H1 (cell line): ENCODE measurements at regions not wholly inside any gene's neighbourhood (a gene's known extent, or its start where the extent isn't known, plus 50 kb on each side); places are given as distances from the start of the nearest gene placed in this dataset.

Experiments
- CTCF ChIA-PET: fragments of 300-600 bp; sonication (Branson Sonifier 250); formaldehyde crosslinking; loops from one replicate; lab custom pipeline; 2021; ENCODE audit not compliant: partially characterized antibody; lab: Charles Lee
- POLR2A ChIA-PET: fragments of 300-600 bp; sonication (Branson Sonifier 250); formaldehyde crosslinking; loops from one replicate; lab custom pipeline; 2021; ENCODE audit warnings: inconsistent platforms; ENCODE audit not compliant: partially characterized antibody; lab: Charles Lee
- DNase-seq, 2 experiments: peaks; one replicate each; pipeline versions ENCODE4 v3.0.0 to v3.0.0-alpha.2; 2010 to 2022; ENCODE audit warnings: low spot score in 2 of 2, low read depth in 1 of 2, mixed read lengths in 1 of 2
- FAIRE-seq: peaks from 2 replicates; lab custom pipeline; 2011; peaks lifted over from hg19 to GRCh38; lab: Jason Lieb, UNC
- H2AFZ ChIP-seq: 2 replicates; pipeline ENCODE4 v1.8.1; 2012; ENCODE audit warnings: low read length, inconsistent platforms
- H2AK5ac ChIP-seq: 2 replicates; pipeline ENCODE4 v1.6.1; 2013; ENCODE audit warnings: low read depth, low read length
- H2BK120ac ChIP-seq: replicated peaks from 2 replicates; pipeline ENCODE3; 2013; ENCODE audit warnings: low read depth, low read length, inconsistent platforms
- H2BK12ac ChIP-seq: 2 replicates; pipeline ENCODE4 v1.6.1; 2013; ENCODE audit warnings: low read depth, low read length
- H2BK15ac ChIP-seq: 2 replicates; pipeline ENCODE4 v1.6.1; 2013; ENCODE audit warnings: low read length
- H2BK20ac ChIP-seq: 2 replicates; pipeline ENCODE4 v1.6.1; 2013; ENCODE audit warnings: low read length
- H2BK5ac ChIP-seq: 2 replicates; pipeline ENCODE4 v1.6.1; 2013; ENCODE audit warnings: low read depth, low read length
- H3K14ac ChIP-seq: 2 replicates; pipeline ENCODE4 v1.6.1; 2013; ENCODE audit warnings: inconsistent platforms; ENCODE audit not compliant: insufficient read length
- H3K18ac ChIP-seq: 2 replicates; pipeline ENCODE4 v1.6.1; 2013; ENCODE audit warnings: low read length; ENCODE audit errors: extremely low read depth
- H3K23ac ChIP-seq: 2 replicates; pipeline ENCODE4 v1.6.1; 2013; ENCODE audit warnings: inconsistent platforms; ENCODE audit not compliant: insufficient read length
- H3K23me2 ChIP-seq: 2 replicates; pipeline ENCODE4 v1.6.1; 2013; ENCODE audit warnings: low read depth, low read length
- H3K27ac ChIP-seq: 2 replicates; pipeline ENCODE4 v1.6.1; 2011; ENCODE audit warnings: low read depth, low read length, inconsistent platforms
- H3K27me3 ChIP-seq, 4 experiments: replicated peaks in 1 of 4; 1 replicate in 1 of 4; 2 replicates in 3 of 4; pipeline versions ENCODE4 v1.6.1 to v1.8.1; 2011 to 2013; ENCODE audit warnings: low read length in 3 of 4, mild to moderate bottlenecking in 3 of 4, inconsistent platforms in 2 of 4, mixed read lengths in 2 of 4, moderate library complexity in 1 of 4; ENCODE audit not compliant: control insufficient read depth in 3 of 4, insufficient read depth in 3 of 4; ENCODE audit errors: extremely low read depth in 1 of 4
- H3K36me3 ChIP-seq, 4 experiments: 2 replicates each; pipeline versions ENCODE4 v1.6.1 to v1.8.1; 2011 to 2013; ENCODE audit warnings: mild to moderate bottlenecking in 4 of 4, low read length in 3 of 4, moderate library complexity in 2 of 4, control low read depth in 1 of 4, inconsistent platforms in 1 of 4; ENCODE audit not compliant: insufficient read depth in 4 of 4, control insufficient read depth in 2 of 4
- H3K4ac ChIP-seq: replicated peaks from 2 replicates; pipeline ENCODE3; 2013; ENCODE audit warnings: low read length, low read depth, mixed read lengths, inconsistent platforms; ENCODE audit not compliant: insufficient read length
- H3K4me1 ChIP-seq, 4 experiments: replicated peaks in 1 of 4; 1 replicate in 1 of 4; 2 replicates in 3 of 4; pipeline versions ENCODE4 v1.6.1 to v1.8.1; 2011 to 2013; ENCODE audit warnings: low read length in 3 of 4, inconsistent platforms in 2 of 4, mixed read lengths in 1 of 4; ENCODE audit not compliant: insufficient read depth in 4 of 4, control insufficient read depth in 3 of 4
- H3K4me2 ChIP-seq, 2 experiments: 2 replicates each; pipeline versions ENCODE4 v1.6.1 to v1.8.1; 2011 to 2013; ENCODE audit warnings: low read depth in 2 of 2, low read length in 2 of 2, control low read depth in 1 of 2, inconsistent platforms in 1 of 2, mild to moderate bottlenecking in 1 of 2; ENCODE audit not compliant: insufficient read depth in 1 of 2
- H3K4me3 ChIP-seq, 4 experiments: fragments of 200-600, 300-600 bp in 1 of 4; sonication (generic), shearing (Covaris generic), sonication (Bioruptor Twin) in 1 of 4; 2 replicates each; pipeline versions ENCODE4 v1.5.1 to v1.8.1; 2011 to 2016; ENCODE audit warnings: low read length in 4 of 4, low read depth in 3 of 4, control low read depth in 2 of 4, inconsistent platforms in 2 of 4, mild to moderate bottlenecking in 2 of 4, mixed read lengths in 1 of 4, moderate library complexity in 1 of 4; ENCODE audit not compliant: insufficient read depth in 2 of 4; ENCODE audit errors: extremely low read depth in 1 of 4
- H3K56ac ChIP-seq: replicated peaks from 2 replicates; pipeline ENCODE3; 2013; ENCODE audit warnings: low read depth, mild to moderate bottlenecking, mixed read lengths, low read length, inconsistent platforms; ENCODE audit not compliant: insufficient read length
- H3K79me1 ChIP-seq: 2 replicates; pipeline ENCODE4 v1.6.1; 2013; ENCODE audit warnings: low read depth, low read length, control low read depth
- H3K79me2 ChIP-seq, 2 experiments: 2 replicates each; pipeline versions ENCODE4 v1.6.1 to v1.8.1; 2012 to 2013; ENCODE audit warnings: low read length in 2 of 2, mild to moderate bottlenecking in 2 of 2, inconsistent platforms in 1 of 2; ENCODE audit not compliant: insufficient read depth in 2 of 2, control insufficient read depth in 1 of 2
- H3K9ac ChIP-seq, 4 experiments: replicated peaks in 1 of 4; 1 replicate in 1 of 4; 2 replicates in 3 of 4; pipeline versions ENCODE4 v1.6.1 to v1.8.1; 2011 to 2013; ENCODE audit warnings: low read depth in 3 of 4, low read length in 3 of 4, control low read depth in 2 of 4, mild to moderate bottlenecking in 2 of 4, moderate library complexity in 2 of 4, inconsistent platforms in 1 of 4; ENCODE audit errors: extremely low read depth in 1 of 4
- H3K9me3 ChIP-seq, 2 experiments: 2 replicates each; pipeline versions ENCODE4 v1.6.1 to v1.8.1; 2012 to 2013; ENCODE audit warnings: mild to moderate bottlenecking in 2 of 2, moderate library complexity in 2 of 2, control low read depth in 1 of 2, inconsistent platforms in 1 of 2, low read depth in 1 of 2, low read length in 1 of 2, mixed read lengths in 1 of 2; ENCODE audit not compliant: insufficient read depth in 2 of 2
- H4K20me1 ChIP-seq, 2 experiments: replicated peaks in 1 of 2; 2 replicates each; pipeline versions ENCODE3 to v1.8.1; 2011 to 2013; ENCODE audit warnings: inconsistent platforms in 2 of 2, low read length in 2 of 2, mild to moderate bottlenecking in 1 of 2; ENCODE audit not compliant: insufficient read depth in 2 of 2, control insufficient read depth in 1 of 2
- H4K5ac ChIP-seq: 2 replicates; pipeline ENCODE4 v1.6.1; 2013; ENCODE audit warnings: low read length, low read depth, mixed read lengths, inconsistent platforms; ENCODE audit not compliant: insufficient read length
- H4K8ac ChIP-seq: 2 replicates; pipeline ENCODE4 v1.8.0; 2013; ENCODE audit warnings: mild to moderate bottlenecking, moderate library complexity, low read length, inconsistent platforms; ENCODE audit not compliant: insufficient read depth; ENCODE audit errors: extremely low read depth
- H4K91ac ChIP-seq: replicated peaks from 2 replicates; pipeline ENCODE3; 2013; ENCODE audit warnings: low read length, mixed read lengths, inconsistent platforms; ENCODE audit not compliant: insufficient read length
- BRCA1 ChIP-seq: IDR thresholded peaks from 2 replicates; pipeline ENCODE4 v1.6.1; 2012; ENCODE audit warnings: low read depth, low read length, improper control_type of control experiment
- HDAC6 ChIP-seq: IDR thresholded peaks from one replicate; pipeline ENCODE4 v1.7.1; 2012; ENCODE audit warnings: low read depth, mild to moderate bottlenecking, inconsistent platforms, low read length, moderate library complexity
- KDM4A ChIP-seq: IDR thresholded peaks from one replicate; pipeline ENCODE4 v1.7.1; 2012; ENCODE audit warnings: low read depth, mild to moderate bottlenecking, moderate library complexity, low read length, inconsistent platforms; ENCODE audit not compliant: severe bottlenecking
- NANOG ChIP-seq: IDR thresholded peaks from 2 replicates; pipeline ENCODE4 v1.6.1; 2011; ENCODE audit warnings: low read length, low read depth, mild to moderate bottlenecking, inconsistent platforms; ENCODE audit not compliant: insufficient read depth, poor library complexity, severe bottlenecking
- SP2 ChIP-seq: IDR thresholded peaks from 2 replicates; pipeline ENCODE4 v1.6.1; 2012; ENCODE audit warnings: mild to moderate bottlenecking, low read length, inconsistent platforms
- WGBS, 2 experiments: shearing (Covaris generic) in 1 of 2; methylation state at CpG; one replicate each; pipeline versions ENCODE4 v1.1.6 to v1.1.7; 2013 to 2015; ENCODE audit warnings: low lambda C conversion rate in 2 of 2, mixed read lengths in 2 of 2, inconsistent platforms in 1 of 2, low coverage in 1 of 2, missing lambda C conversion rate in 1 of 2; ENCODE audit not compliant: insufficient replicate concordance in 2 of 2, insufficient coverage in 1 of 2, insufficient read length in 1 of 2; ENCODE audit errors: extremely low coverage in 1 of 2, missing lambda C conversion rate in 1 of 2; 5-methylcytosine and 5-hydroxymethylcytosine counted together

DNA sequence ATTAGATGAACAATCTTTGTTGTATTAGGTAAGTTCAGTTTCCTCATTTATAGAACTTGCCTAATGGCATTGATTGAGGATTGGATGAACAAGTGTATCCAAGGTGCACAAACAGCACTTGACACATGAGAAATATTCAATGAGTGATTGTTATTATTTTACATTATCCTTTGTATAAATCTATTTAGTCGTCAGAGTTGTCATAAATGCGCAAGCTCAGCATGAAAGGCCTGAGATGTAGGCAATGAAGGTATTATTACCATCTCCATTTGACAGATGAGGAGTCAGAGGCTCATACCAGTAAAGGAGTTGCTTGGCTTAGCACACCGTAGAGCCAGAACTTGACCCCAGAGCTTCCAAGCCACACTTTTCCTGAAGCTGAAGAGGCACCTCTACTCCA, 291.4 kb downstream of the C1D start:
- H4K5ac ChIP-seq = no peak overlapping the region
- H2BK120ac ChIP-seq = no peak overlapping the region
- H3K56ac ChIP-seq = no peak overlapping the region
- H3K79me2 ChIP-seq = no peaks in the 10 kb centered on the region
- no peaks in the 10 kb centered on the region for H3K4me1 ChIP-seq
- H2BK20ac ChIP-seq = no peak overlapping the region
- no peaks in the 10 kb centered on the region for H4K20me1 ChIP-seq
- no peaks in the 10 kb centered on the region for H3K79me1 ChIP-seq
- H3K4me3 ChIP-seq = no peak overlapping the region
- H4K91ac ChIP-seq = no peak overlapping the region
- CTCF ChIA-PET = interaction anchor here (0.7 to 1.0 kb wide), 2 partner anchors 9 to 12 kb away, joined by 3 read pairs; no protein-coding TSS in a partner anchor
- no peak overlapping the region for H3K9ac ChIP-seq
- H3K36me3 ChIP-seq = no peaks in the 10 kb centered on the region
- no peak overlapping the region for H2AFZ ChIP-seq
- no peak for DNase-seq
- H3K9me3 ChIP-seq = no peaks in the 10 kb centered on the region
- 92% methylated on average over 3 of the region's 3 CpGs; no CpG with 5 or more reads in 1 of the 2 experiments for WGBS, 2 experiments
- H2AK5ac ChIP-seq = no peak overlapping the region
- H2BK15ac ChIP-seq = no peak overlapping the region
- no peaks in the 10 kb centered on the region for H3K27me3 ChIP-seq
- no peak overlapping the region for H3K18ac ChIP-seq
- no peaks in the 10 kb centered on the region for H3K23me2 ChIP-seq
- H2BK5ac ChIP-seq = no peak overlapping the region
- H3K23ac ChIP-seq = no peak overlapping the region
- no peak overlapping the region for H4K8ac ChIP-seq
- no peak overlapping the region for H3K4ac ChIP-seq
- no peak for FAIRE-seq
- no peak overlapping the region for H3K14ac ChIP-seq
- POLR2A ChIA-PET = no interaction called here
- no peak overlapping the region for H3K4me2 ChIP-seq
- TF ChIP-seq SP2 (no peak), HDAC6 (no peak), KDM4A (no peak), BRCA1 (no peak), NANOG (no peak)
- TF ChIP-seq, all 59 proteins: peak for 0
- Histone ChIP-seq H2BK12ac (no peak overlapping the region), H3K27ac (no peak overlapping the region)
